Activated CD8-positive, alpha-beta T cell treated with anti-CD3 and anti-CD28 coated beads, Interleukin-2, amount 10 ng/mL, durations not matched to agents 7 days and 5 days (primary cell): ENCODE measurements at regions not wholly inside any gene's neighbourhood (a gene's known extent, or its start where the extent isn't known, plus 50 kb on each side); places are given as distances from the start of the nearest gene placed in this dataset.
"Not testable (repeated sequence)": the region's sequence is repeated elsewhere in the genome, so short reads cannot be mapped to it uniquely, and the experiment has no call there.

ENCODE experiments used
- ATAC-seq: fragments of 150-1000 bp; cut with Tn5 transposase; one replicate; pipeline ENCODE4 v1.10.0; 2021; ENCODE audit warnings: moderate library complexity
- CTCF ChIA-PET: fragments of 350-600 bp; sonication (Branson Sonifier 250); formaldehyde crosslinking; loops from one replicate; lab custom pipeline; 2021; ENCODE audit warnings: antibody characterized with exemption; lab: Charles Lee
- POLR2A ChIA-PET: fragments of 350-600 bp; sonication (Branson Sonifier 250); formaldehyde crosslinking; loops from one replicate; lab custom pipeline; 2021; ENCODE audit warnings: antibody characterized with exemption; lab: Charles Lee
- DNase-seq: peaks from one replicate; pipeline ENCODE4 v3.0.0-alpha.2; 2020
- H3K27ac Mint-ChIP-seq: one replicate; pipeline ENCODE4 v1.8.0; 2021; ENCODE audit warnings: mild to moderate bottlenecking, mixed read lengths
- H3K27me3 Mint-ChIP-seq: one replicate; pipeline ENCODE4 v1.8.0; 2021; ENCODE audit warnings: low read depth, mixed read lengths
- H3K36me3 Mint-ChIP-seq: one replicate; pipeline ENCODE4 v1.8.0; 2021; ENCODE audit warnings: low read depth, mixed read lengths
- H3K4me1 Mint-ChIP-seq: one replicate; pipeline ENCODE4 v1.8.0; 2021; ENCODE audit warnings: low read depth, mixed read lengths
- H3K4me3 Mint-ChIP-seq: one replicate; pipeline ENCODE4 v1.8.0; 2021; ENCODE audit warnings: mild to moderate bottlenecking, mixed read lengths
- H3K9me3 Mint-ChIP-seq: one replicate; pipeline ENCODE4 v1.8.0; 2022; ENCODE audit warnings: mixed read lengths; ENCODE audit not compliant: insufficient read depth

GRCh38 chrX:10984213-10984612 lies 126.9 kb upstream of the HCCS start:
- Mint-ChIP-seq H3K27ac (no peak overlapping the region), H3K4me3 (no peak overlapping the region), H3K4me1 (no peaks in the 10 kb centered on the region), H3K9me3 (peaks cover 4% of the 10 kb centered on the region), H3K27me3 (no peaks in the 10 kb centered on the region), H3K36me3 (no peaks in the 10 kb centered on the region)
- CTCF ChIA-PET: no interaction called here
- ATAC-seq (no peak), DNase-seq (no peak)
- POLR2A ChIA-PET: no interaction called here

- no peaks in the 10 kb centered on the region for H3K36me3 Mint-ChIP-seq
- DNase-seq: no peak
- peaks cover 4% of the 10 kb centered on the region for H3K9me3 Mint-ChIP-seq
- H3K27ac Mint-ChIP-seq: no peak overlapping the region
- POLR2A ChIA-PET: no interaction called here
- no peaks in the 10 kb centered on the region for H3K4me1 Mint-ChIP-seq
- no peak overlapping the region for H3K4me3 Mint-ChIP-seq
- ATAC-seq: no peak
- CTCF ChIA-PET: no interaction called here
- H3K27me3 Mint-ChIP-seq: no peaks in the 10 kb centered on the region
These were observed 124.5 kb upstream of the HCCS start for GRCh38 chrX:10986616-10987015.

GRCh38 chrX:10988653-10989052 lies 122.5 kb upstream of the HCCS start:
- ATAC-seq (no peak), DNase-seq (no peak)
- H3K27ac Mint-ChIP-seq: no peak overlapping the region
- H3K27me3 Mint-ChIP-seq: no peaks in the 10 kb centered on the region
- POLR2A ChIA-PET: no interaction called here
- peaks cover 3% of the 10 kb centered on the region for H3K9me3 Mint-ChIP-seq
- H3K4me1 Mint-ChIP-seq: no peaks in the 10 kb centered on the region
- no peaks in the 10 kb centered on the region for H3K36me3 Mint-ChIP-seq
- CTCF ChIA-PET: no interaction called here
- H3K4me3 Mint-ChIP-seq: no peak overlapping the region

- Mint-ChIP-seq H3K4me1 (no peaks in the 10 kb centered on the region), H3K4me3 (no peak overlapping the region), H3K27me3 (no peaks in the 10 kb centered on the region), H3K27ac (no peak overlapping the region), H3K9me3 (no peaks in the 10 kb centered on the region), H3K36me3 (no peaks in the 10 kb centered on the region)
- ATAC-seq (no peak), DNase-seq (no peak)
- CTCF ChIA-PET: no interaction called here
- POLR2A ChIA-PET: no interaction called here
These were observed 121.7 kb upstream of the HCCS start for GRCh38 chrX:10989386-10989785.

GRCh38 chrX:10990418-10990817 lies 120.7 kb upstream of the HCCS start:
- no peak for DNase-seq
- Mint-ChIP-seq H3K4me1 (no peaks in the 10 kb centered on the region), H3K27ac (no peak overlapping the region), H3K36me3 (no peaks in the 10 kb centered on the region), H3K27me3 (no peaks in the 10 kb centered on the region), H3K4me3 (no peak overlapping the region), H3K9me3 (no peaks in the 10 kb centered on the region)
- ATAC-seq: no peak
- POLR2A ChIA-PET: no interaction called here
- CTCF ChIA-PET: interaction anchor here (0.7 kb wide), 1 partner anchor 12 kb away, joined by 3 read pairs; no protein-coding TSS in a partner anchor

- Mint-ChIP-seq H3K9me3 (no peaks in the 10 kb centered on the region), H3K4me1 (no peaks in the 10 kb centered on the region), H3K27me3 (no peaks in the 10 kb centered on the region), H3K4me3 (no peak overlapping the region), H3K36me3 (no peaks in the 10 kb centered on the region), H3K27ac (no peak overlapping the region)
- POLR2A ChIA-PET: no interaction called here
- CTCF ChIA-PET: interaction anchor here (0.7 kb wide), 1 partner anchor 13 kb away, joined by 3 read pairs; no protein-coding TSS in a partner anchor
- DNase-seq (no peak), ATAC-seq (no peak)
These were observed 120.2 kb upstream of the HCCS start for GRCh38 chrX:10990976-10991375.

GRCh38 chrX:10992110-10992509 lies 119.0 kb upstream of the HCCS start:
- Mint-ChIP-seq H3K4me3 (no peak overlapping the region), H3K4me1 (no peaks in the 10 kb centered on the region), H3K27ac (no peak overlapping the region), H3K27me3 (no peaks in the 10 kb centered on the region), H3K9me3 (no peaks in the 10 kb centered on the region), H3K36me3 (no peaks in the 10 kb centered on the region)
- ChIA-PET POLR2A (no interaction called here), CTCF (no interaction called here)
- DNase-seq (no peak), ATAC-seq (no peak)

- H3K27me3 Mint-ChIP-seq, DNase-seq, CTCF ChIA-PET, H3K4me1 Mint-ChIP-seq, POLR2A ChIA-PET, H3K4me3 Mint-ChIP-seq, ATAC-seq, H3K36me3 Mint-ChIP-seq, H3K27ac Mint-ChIP-seq, H3K9me3 Mint-ChIP-seq: not testable (repeated sequence)
These were observed 104.1 kb upstream of the HCCS start for GRCh38 chrX:11007076-11007475.

GRCh38 chrX:11010476-11010875 lies 100.7 kb upstream of the HCCS start:
- POLR2A ChIA-PET: no interaction called here
- Mint-ChIP-seq H3K27ac (no peak overlapping the region), H3K4me3 (no peak overlapping the region), H3K4me1 (no peaks in the 10 kb centered on the region), H3K9me3 (no peaks in the 10 kb centered on the region), H3K36me3 (no peaks in the 10 kb centered on the region), H3K27me3 (no peaks in the 10 kb centered on the region)
- CTCF ChIA-PET: no interaction called here
- ATAC-seq: no peak
- no peak for DNase-seq

GRCh38 chrX:11016728-11017127 lies 94.4 kb upstream of the HCCS start:
- H3K4me1 Mint-ChIP-seq: no peaks in the 10 kb centered on the region
- no peaks in the 10 kb centered on the region for H3K27me3 Mint-ChIP-seq
- no peak overlapping the region for H3K4me3 Mint-ChIP-seq
- H3K27ac Mint-ChIP-seq: no peak overlapping the region
- no peaks in the 10 kb centered on the region for H3K36me3 Mint-ChIP-seq
- ChIA-PET CTCF (no interaction called here), POLR2A (no interaction called here)
- no peaks in the 10 kb centered on the region for H3K9me3 Mint-ChIP-seq
- ATAC-seq (no peak), DNase-seq (no peak)

- POLR2A ChIA-PET, DNase-seq, H3K4me1 Mint-ChIP-seq, ATAC-seq, CTCF ChIA-PET, H3K27me3 Mint-ChIP-seq, H3K9me3 Mint-ChIP-seq, H3K36me3 Mint-ChIP-seq, H3K4me3 Mint-ChIP-seq, H3K27ac Mint-ChIP-seq: not testable (repeated sequence)
These were observed 88.5 kb upstream of the HCCS start for GRCh38 chrX:11022588-11022987.

- Mint-ChIP-seq H3K9me3 (no peaks in the 10 kb centered on the region), H3K27me3 (no peaks in the 10 kb centered on the region), H3K4me1 (no peaks in the 10 kb centered on the region), H3K27ac (no peak overlapping the region), H3K4me3 (no peak overlapping the region), H3K36me3 (no peaks in the 10 kb centered on the region)
- no peak for DNase-seq
- no peak for ATAC-seq
- ChIA-PET POLR2A (no interaction called here), CTCF (no interaction called here)
These were observed 71.2 kb upstream of the HCCS start for GRCh38 chrX:11039926-11040325.

- ATAC-seq: no peak
- POLR2A ChIA-PET: no interaction called here
These were observed 70.7 kb upstream of the HCCS start for GRCh38 chrX:11040405-11040804.

More at GRCh38 chrX:11040405-11040804, 70.7 kb upstream of the HCCS start:
- Mint-ChIP-seq H3K4me3 (no peak overlapping the region), H3K27ac (no peak overlapping the region), H3K4me1 (no peaks in the 10 kb centered on the region), H3K36me3 (no peaks in the 10 kb centered on the region), H3K9me3 (no peaks in the 10 kb centered on the region), H3K27me3 (no peaks in the 10 kb centered on the region)
- CTCF ChIA-PET: no interaction called here
- DNase-seq: no peak
